A673 (cell line): ENCODE measurements at regions not wholly inside any gene's neighbourhood (a gene's known extent, or its start where the extent isn't known, plus 50 kb on each side); places are given as distances from the start of the nearest gene placed in this dataset.

ENCODE experiments used
- BruUV-seq: library from RNA; stranded (reverse); fragments of 400-500 nt; replicated peaks from 2 replicates; lab custom pipeline; 2021; lab: Mats Ljungman, UMichigan
- CTCF ChIA-PET: fragments of 300-600 bp; sonication (Branson Sonifier 250); formaldehyde crosslinking; loops from one replicate; lab custom pipeline; 2022; ENCODE audit warnings: antibody characterized with exemption; lab: Charles Lee
- POLR2A ChIA-PET: fragments of 300-600 bp; sonication (Branson Sonifier 250); formaldehyde crosslinking; loops from one replicate; lab custom pipeline; 2022; ENCODE audit warnings: antibody characterized with exemption; ENCODE audit not compliant: low non-redundant PET; lab: Charles Lee
- DNase-seq: peaks from one replicate; pipeline ENCODE4 v3.0.0-alpha.2; 2015; ENCODE audit warnings: low spot score
- H3K27ac ChIP-seq: fragments of 200-600 bp; sonication (generic); 2 replicates; pipeline ENCODE4 v1.5.1; 2016; ENCODE audit warnings: mixed run types, low read depth, mild to moderate bottlenecking, mixed read lengths, antibody characterized with exemption, low read length; ENCODE audit not compliant: poor library complexity, severe bottlenecking
- H3K27me3 ChIP-seq: fragments of 200-600 bp; sonication (generic); replicated peaks from 2 replicates; pipeline ENCODE4 v1.6.1; 2017; ENCODE audit warnings: mixed run types, low read depth, mild to moderate bottlenecking, mixed read lengths, antibody characterized with exemption, low read length; ENCODE audit not compliant: insufficient read depth, poor library complexity
- H3K36me3 ChIP-seq: fragments of 200-600 bp; sonication (generic); 2 replicates; pipeline ENCODE4 v1.6.1; 2016; ENCODE audit warnings: mixed run types, mild to moderate bottlenecking, mixed read lengths, antibody characterized with exemption, low read length; ENCODE audit not compliant: insufficient read depth, poor library complexity, severe bottlenecking
- H3K4me1 ChIP-seq: fragments of 200-600 bp; sonication (generic); 2 replicates; pipeline ENCODE4 v1.6.1; 2017; ENCODE audit warnings: mixed run types, mild to moderate bottlenecking, mixed read lengths, antibody characterized with exemption, low read length; ENCODE audit not compliant: insufficient read depth, poor library complexity, severe bottlenecking
- H3K4me3 ChIP-seq: fragments of 200-600 bp; sonication (generic); 2 replicates; pipeline ENCODE4 v1.5.1; 2016; ENCODE audit warnings: low read depth, mixed run types, mild to moderate bottlenecking, mixed read lengths, low read length; ENCODE audit not compliant: poor library complexity, severe bottlenecking
- H3K9me3 ChIP-seq: fragments of 200-600 bp; sonication (generic); 2 replicates; pipeline ENCODE4 v1.6.1; 2016; ENCODE audit warnings: mixed run types, low read depth, mild to moderate bottlenecking, mixed read lengths, antibody characterized with exemption, low read length; ENCODE audit not compliant: poor library complexity, severe bottlenecking
- EZH2 ChIP-seq: fragments of 200-600 bp; sonication (generic); IDR thresholded peaks from 2 replicates; pipeline ENCODE4 v1.6.1; 2017; ENCODE audit warnings: borderline replicate concordance, low read depth, mild to moderate bottlenecking, mixed read lengths, antibody characterized with exemption, low read length; ENCODE audit not compliant: poor library complexity, severe bottlenecking
- intact Hi-C: fragments of 100-400 bp; cut with micrococcal nuclease; formaldehyde crosslinking; loops from one replicate; pipeline ENCODE4 v1.10.0; 2022; ENCODE audit not compliant: unreplicated experiment
- TF ChIP-seq, protein P1 (sequence below): fragments of 300-800, 200-600 bp; sonication (generic); conservative IDR thresholded peaks from 2 replicates; pipeline ENCODE4 v1.5.1; 2017; ENCODE audit warnings: low read depth, mild to moderate bottlenecking, antibody characterized with exemption, low read length, moderate library complexity, mixed read lengths

DNA sequence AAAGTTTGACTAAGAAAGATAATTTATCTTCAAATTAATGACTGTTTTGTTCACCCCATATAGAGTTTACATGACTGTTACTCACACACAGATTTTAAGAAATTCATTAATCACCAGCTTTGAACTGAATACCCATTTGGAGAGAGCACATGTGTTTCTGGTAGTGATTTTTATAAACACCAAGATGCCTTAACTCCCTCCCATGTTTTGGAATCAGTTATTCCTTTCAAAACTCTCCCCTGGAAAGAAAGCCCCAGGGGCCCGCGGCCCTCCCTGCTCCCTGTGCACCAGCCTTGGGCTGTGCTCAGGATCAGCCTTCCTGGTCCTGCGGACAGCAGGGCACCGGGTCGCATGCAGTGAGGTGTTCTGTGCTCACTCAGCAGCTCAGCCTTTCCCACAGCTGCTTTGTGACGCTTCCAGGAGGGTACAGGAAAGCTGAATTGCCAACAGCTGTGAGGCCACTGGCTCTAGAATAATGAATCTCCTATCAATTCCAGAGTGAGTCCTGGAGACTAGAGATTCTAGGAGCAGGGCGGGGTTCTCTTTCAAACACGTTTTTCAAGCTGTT, 483.2 kb downstream of the EFNB2 start:
- TF ChIP-seq, protein P1, sequence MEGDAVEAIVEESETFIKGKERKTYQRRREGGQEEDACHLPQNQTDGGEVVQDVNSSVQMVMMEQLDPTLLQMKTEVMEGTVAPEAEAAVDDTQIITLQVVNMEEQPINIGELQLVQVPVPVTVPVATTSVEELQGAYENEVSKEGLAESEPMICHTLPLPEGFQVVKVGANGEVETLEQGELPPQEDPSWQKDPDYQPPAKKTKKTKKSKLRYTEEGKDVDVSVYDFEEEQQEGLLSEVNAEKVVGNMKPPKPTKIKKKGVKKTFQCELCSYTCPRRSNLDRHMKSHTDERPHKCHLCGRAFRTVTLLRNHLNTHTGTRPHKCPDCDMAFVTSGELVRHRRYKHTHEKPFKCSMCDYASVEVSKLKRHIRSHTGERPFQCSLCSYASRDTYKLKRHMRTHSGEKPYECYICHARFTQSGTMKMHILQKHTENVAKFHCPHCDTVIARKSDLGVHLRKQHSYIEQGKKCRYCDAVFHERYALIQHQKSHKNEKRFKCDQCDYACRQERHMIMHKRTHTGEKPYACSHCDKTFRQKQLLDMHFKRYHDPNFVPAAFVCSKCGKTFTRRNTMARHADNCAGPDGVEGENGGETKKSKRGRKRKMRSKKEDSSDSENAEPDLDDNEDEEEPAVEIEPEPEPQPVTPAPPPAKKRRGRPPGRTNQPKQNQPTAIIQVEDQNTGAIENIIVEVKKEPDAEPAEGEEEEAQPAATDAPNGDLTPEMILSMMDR, result no peak
- TF ChIP-seq EZH2, result no peak
- Histone ChIP-seq H3K27ac (no peak overlapping the region), H3K9me3 (no peaks in the 10 kb centered on the region), H3K36me3 (no peaks in the 10 kb centered on the region), H3K27me3 (no peaks in the 10 kb centered on the region), H3K4me3 (no peak overlapping the region), H3K4me1 (no peaks in the 10 kb centered on the region)
- ChIA-PET CTCF (no interaction called here), POLR2A (no interaction called here)
- intact Hi-C loops, result no loop called here
- DNase-seq, result no peak
- BruUV-seq, result no TSS peak

DNA sequence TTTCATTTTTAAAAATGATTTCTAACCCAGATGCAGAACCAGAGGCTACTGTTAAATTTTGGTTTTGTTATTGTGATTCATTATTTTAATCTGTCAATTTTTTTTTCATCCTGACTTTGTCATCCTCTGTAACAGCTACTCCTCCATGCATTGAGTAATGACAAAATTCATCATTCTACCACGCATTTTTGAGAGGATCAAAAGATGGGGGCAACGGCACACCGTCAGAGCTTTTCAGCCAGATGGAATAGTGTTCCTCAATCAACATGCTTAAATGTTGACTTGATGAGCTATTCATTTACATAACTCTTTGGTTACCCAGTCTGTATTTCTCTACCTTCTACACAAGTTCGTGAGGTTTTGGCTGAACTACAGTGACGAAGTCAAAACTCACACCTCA, 486.3 kb downstream of the EFNB2 start:
- ChIA-PET POLR2A (no interaction called here), CTCF (no interaction called here)
- no TSS peak for BruUV-seq
- no peak for TF ChIP-seq EZH2
- TF ChIP-seq, protein P1, result no peak
- H3K4me1 ChIP-seq, result no peaks in the 10 kb centered on the region
- no peaks in the 10 kb centered on the region for H3K27me3 ChIP-seq
- H3K4me3 ChIP-seq, result no peak overlapping the region
- H3K9me3 ChIP-seq, result no peaks in the 10 kb centered on the region
- intact Hi-C loops, result no loop called here
- DNase-seq, result no peak
- H3K36me3 ChIP-seq, result no peaks in the 10 kb centered on the region
- H3K27ac ChIP-seq, result no peak overlapping the region

DNA sequence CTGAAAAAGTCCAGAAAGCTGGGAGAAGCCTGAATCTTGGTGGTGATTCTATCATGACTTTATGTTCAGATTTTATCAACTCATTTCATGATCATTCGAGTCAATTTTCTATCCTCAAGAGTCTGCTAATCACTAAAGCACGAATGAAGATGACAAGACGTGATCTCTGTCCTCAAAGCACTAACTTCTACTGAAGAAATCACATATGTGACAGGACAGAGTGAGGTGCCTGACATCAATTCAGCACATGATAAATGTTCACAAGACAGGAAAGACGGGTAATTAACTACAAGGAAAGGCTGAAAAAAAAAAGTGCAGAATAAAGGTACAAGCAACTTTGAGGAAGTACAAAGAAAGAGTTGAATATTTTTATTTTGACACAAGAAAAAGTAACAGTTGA, 487.1 kb downstream of the EFNB2 start:
- TF ChIP-seq, protein P1, result no peak
- TF ChIP-seq EZH2, result no peak
- no peak overlapping the region for H3K4me3 ChIP-seq
- no peaks in the 10 kb centered on the region for H3K9me3 ChIP-seq
- H3K36me3 ChIP-seq, result no peaks in the 10 kb centered on the region
- no peak overlapping the region for H3K27ac ChIP-seq
- intact Hi-C loops, result no loop called here
- POLR2A ChIA-PET, result no interaction called here
- CTCF ChIA-PET, result no interaction called here
- DNase-seq, result no peak
- no peaks in the 10 kb centered on the region for H3K4me1 ChIP-seq
- no peaks in the 10 kb centered on the region for H3K27me3 ChIP-seq
- BruUV-seq, result no TSS peak
